Brain microvascular endothelial cell (primary cell): ENCODE measurements at regions not wholly inside any gene's neighbourhood (a gene's known extent, or its start where the extent isn't known, plus 50 kb on each side); places are given as distances from the start of the nearest gene placed in this dataset.

ENCODE experiments used
- DNase-seq: peaks from one replicate; pipeline ENCODE4 v3.0.0-alpha.2; 2020
- H3K27ac ChIP-seq: fragments of 250-450 bp; sonication (Bioruptor Pico); 2 replicates; pipeline ENCODE4 v1.5.1; 2020; ENCODE audit warnings: mild to moderate bottlenecking, moderate library complexity
- H3K27me3 ChIP-seq: fragments of 250-450 bp; sonication (Bioruptor Pico); replicated peaks from 2 replicates; pipeline ENCODE4 v1.5.1; 2020; ENCODE audit warnings: mild to moderate bottlenecking
- H3K36me3 ChIP-seq: fragments of 250-450 bp; sonication (Bioruptor Pico); replicated peaks from 2 replicates; pipeline ENCODE4 v1.5.1; 2020; ENCODE audit warnings: mild to moderate bottlenecking
- H3K4me3 ChIP-seq: 2 replicates; pipeline ENCODE4 v1.5.1; 2011; ENCODE audit warnings: low read depth, mild to moderate bottlenecking, control low read depth, low read length, moderate library complexity
- in situ Hi-C: cut with HindIII; loops from 2 replicates; pipeline ENCODE4 v1.10.0; 2017; ENCODE audit warnings: low sequenced_read_pairs, low pct_ligation_motif_present
- TF ChIP-seq, protein P1 (sequence below): IDR thresholded peaks from 2 replicates; pipeline ENCODE4 v1.5.1; 2011; ENCODE audit warnings: low read depth, mild to moderate bottlenecking, moderate library complexity, low read length, control low read depth, inconsistent platforms; ENCODE audit errors: missing control alignments

DNA sequence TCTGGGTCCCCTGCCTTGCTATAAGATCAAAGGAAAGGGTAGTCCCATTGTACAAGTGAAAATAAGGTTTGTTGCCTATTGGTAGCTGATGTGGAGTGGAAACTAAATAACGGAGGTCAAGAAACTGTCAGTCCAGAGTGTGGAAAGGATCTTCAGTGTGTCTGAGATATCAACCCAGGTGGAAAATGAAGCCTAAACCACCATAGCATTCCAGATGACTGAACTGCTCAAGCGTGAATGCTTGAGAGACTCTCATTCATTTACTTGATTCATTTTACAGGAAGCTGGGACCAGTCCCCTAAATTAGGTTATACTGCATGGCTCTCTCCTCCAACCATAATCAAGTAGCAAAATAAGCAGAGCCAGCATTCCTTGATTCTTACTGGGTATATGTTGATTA is 116.0 kb upstream of the SLC28A3 start:
- in situ Hi-C loops = no loop called here
- TF ChIP-seq, protein P1, sequence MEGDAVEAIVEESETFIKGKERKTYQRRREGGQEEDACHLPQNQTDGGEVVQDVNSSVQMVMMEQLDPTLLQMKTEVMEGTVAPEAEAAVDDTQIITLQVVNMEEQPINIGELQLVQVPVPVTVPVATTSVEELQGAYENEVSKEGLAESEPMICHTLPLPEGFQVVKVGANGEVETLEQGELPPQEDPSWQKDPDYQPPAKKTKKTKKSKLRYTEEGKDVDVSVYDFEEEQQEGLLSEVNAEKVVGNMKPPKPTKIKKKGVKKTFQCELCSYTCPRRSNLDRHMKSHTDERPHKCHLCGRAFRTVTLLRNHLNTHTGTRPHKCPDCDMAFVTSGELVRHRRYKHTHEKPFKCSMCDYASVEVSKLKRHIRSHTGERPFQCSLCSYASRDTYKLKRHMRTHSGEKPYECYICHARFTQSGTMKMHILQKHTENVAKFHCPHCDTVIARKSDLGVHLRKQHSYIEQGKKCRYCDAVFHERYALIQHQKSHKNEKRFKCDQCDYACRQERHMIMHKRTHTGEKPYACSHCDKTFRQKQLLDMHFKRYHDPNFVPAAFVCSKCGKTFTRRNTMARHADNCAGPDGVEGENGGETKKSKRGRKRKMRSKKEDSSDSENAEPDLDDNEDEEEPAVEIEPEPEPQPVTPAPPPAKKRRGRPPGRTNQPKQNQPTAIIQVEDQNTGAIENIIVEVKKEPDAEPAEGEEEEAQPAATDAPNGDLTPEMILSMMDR = no peak
- Histone ChIP-seq H3K27me3 (no peaks in the 10 kb centered on the region), H3K36me3 (no peaks in the 10 kb centered on the region), H3K27ac (no peak overlapping the region), H3K4me3 (no peak overlapping the region)
- DNase-seq = no peak

DNA sequence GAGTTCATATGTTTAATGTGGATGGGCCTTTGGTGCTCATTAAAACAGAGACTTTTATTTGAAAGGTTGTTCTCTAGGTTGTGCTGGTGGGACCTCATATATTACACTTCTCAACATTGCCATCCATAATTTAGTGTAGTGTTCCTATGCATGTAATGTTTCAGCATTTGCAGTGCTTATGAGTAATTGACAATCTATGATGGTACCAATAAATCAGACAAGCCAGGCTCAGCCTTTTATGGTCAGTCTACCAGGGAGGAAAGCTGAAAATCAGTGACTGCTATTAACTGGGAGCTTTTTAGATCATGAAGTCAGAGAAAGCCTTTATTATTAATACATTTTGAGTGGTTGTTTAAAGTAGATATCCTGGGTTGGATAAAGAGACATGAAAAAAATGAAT is 120.1 kb upstream of the SLC28A3 start:
- in situ Hi-C loops = no loop called here
- Histone ChIP-seq H3K27me3 (no peaks in the 10 kb centered on the region), H3K27ac (no peak overlapping the region), H3K36me3 (no peaks in the 10 kb centered on the region), H3K4me3 (no peak overlapping the region)
- TF ChIP-seq, protein P1 = no peak
- DNase-seq = no peak

DNA sequence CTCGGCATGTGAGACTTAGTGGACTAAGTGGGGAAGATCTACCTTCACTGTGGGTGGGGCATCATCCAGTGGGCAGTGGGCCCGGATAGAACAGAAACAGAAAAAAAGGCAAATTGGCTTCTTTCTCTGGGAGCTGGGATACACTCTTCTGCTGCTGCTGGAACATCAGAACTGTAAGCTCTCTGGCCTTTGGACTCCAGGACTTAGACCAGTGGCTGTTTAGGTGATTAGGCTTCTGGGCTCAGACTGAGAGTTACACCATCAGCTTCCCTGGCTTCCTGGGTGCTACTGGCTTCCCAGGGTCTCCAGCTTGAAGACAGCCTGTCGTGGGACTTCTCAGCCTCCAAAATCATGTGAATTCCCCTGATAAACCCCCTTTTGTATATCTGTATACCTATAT is 122.7 kb upstream of the SLC28A3 start:
- in situ Hi-C loops = no loop called here
- H3K27me3 ChIP-seq = no peaks in the 10 kb centered on the region
- no peak overlapping the region for H3K27ac ChIP-seq
- no peak overlapping the region for H3K4me3 ChIP-seq
- no peak for DNase-seq
- no peaks in the 10 kb centered on the region for H3K36me3 ChIP-seq
- TF ChIP-seq, protein P1 = no peak

DNA sequence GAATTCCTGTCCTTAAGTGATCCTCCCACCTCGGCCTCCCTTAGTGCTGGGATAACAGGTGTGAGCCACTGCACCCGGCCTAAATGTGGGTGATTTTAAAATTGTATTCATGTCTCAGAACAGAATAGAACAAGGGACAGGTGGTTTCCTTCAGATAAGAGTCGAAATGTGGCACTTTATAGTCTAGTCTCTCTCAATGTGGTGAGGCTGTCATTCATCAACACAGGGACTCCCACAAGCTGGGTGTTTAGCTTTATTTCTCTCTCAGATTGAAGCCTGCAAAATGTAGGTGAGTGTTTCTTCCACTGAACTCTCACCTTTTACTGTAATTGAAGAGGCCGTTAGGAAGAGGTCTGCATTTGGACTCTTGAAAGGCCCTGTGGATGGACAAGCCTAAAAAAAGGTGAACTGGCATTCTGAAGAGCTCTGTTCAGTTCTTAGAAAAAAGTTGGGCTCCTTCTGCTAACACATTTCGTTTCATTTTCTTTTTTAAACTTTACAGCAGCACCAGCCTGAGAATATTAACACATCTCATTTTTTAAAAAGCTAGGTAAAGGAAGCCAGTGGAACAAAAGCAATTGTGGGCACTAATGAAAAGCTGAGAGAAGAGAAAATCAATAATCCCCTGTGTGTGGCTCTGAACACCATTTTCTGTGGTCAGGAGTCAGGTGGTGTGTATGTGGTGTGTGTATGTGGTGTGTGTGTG is 126.2 kb upstream of the SLC28A3 start:
- no peak overlapping the region for H3K4me3 ChIP-seq
- no peaks in the 10 kb centered on the region for H3K27me3 ChIP-seq
- in situ Hi-C loops = no loop called here
- no peaks in the 10 kb centered on the region for H3K36me3 ChIP-seq
- H3K27ac ChIP-seq = no peak overlapping the region
- DNase-seq = no peak
- TF ChIP-seq, protein P1 = no peak

DNA sequence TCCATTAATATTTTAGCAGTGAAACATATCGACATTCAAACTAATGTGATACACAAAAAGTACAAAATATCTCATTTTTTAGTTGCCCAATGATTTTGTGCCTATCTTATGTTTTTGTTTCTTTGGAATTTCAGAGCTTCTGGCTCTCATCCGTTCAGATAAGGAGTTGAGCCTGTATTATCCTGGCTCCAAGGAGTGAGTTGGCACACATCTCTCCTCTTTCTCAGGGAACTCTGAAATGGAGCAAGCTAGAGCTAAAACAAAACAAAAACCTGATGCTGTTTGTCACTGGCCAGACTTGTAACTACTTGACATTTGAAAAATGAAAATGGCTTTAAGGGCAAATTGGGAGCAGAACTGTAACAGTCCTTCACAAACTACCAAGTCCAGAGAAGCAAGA is 131.3 kb upstream of the SLC28A3 start:
- H3K27me3 ChIP-seq = no peaks in the 10 kb centered on the region
- H3K36me3 ChIP-seq = no peaks in the 10 kb centered on the region
- TF ChIP-seq, protein P1 = no peak
- DNase-seq = no peak
- in situ Hi-C loops = no loop called here
- no peak overlapping the region for H3K4me3 ChIP-seq
- H3K27ac ChIP-seq = no peak overlapping the region

DNA sequence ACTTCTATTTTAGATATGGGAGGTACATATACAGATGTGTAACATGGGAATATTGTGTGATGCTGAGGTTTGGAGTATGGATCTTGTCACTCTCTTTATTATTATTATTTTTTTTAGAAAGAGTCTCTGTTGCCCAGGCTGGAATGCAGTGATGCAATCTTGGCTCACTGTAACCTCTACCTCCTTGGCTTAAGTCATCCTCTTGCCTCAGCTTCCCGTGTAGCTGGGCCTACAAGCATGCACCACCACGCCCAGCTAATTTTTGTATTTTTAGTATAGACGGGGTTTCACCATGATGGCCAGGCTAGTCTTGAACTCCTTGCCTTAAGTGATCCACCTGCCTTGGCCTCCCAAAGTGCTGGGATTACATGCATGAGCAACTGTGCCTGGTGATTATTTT is 138.4 kb upstream of the SLC28A3 start:
- in situ Hi-C loops = no loop called here
- TF ChIP-seq, protein P1 = no peak
- Histone ChIP-seq H3K27ac (no peak overlapping the region), H3K4me3 (no peak overlapping the region), H3K27me3 (no peaks in the 10 kb centered on the region), H3K36me3 (no peaks in the 10 kb centered on the region)
- no peak for DNase-seq
